B cell (primary cell): ENCODE measurements at regions not wholly inside any gene's neighbourhood (a gene's known extent, or its start where the extent isn't known, plus 50 kb on each side); places are given as distances from the start of the nearest gene placed in this dataset.

ENCODE experiments used
- ATAC-seq: fragments of 200-7000 bp; cut with Tn5 transposase; one replicate; pipeline ENCODE4 v1.10.0; 2021; ENCODE audit warnings: low read depth, mild to moderate bottlenecking, moderate number of reproducible peaks, moderate library complexity
- CTCF ChIA-PET: fragments of 350-600 bp; sonication (Branson Sonifier 250); formaldehyde crosslinking; loops from one replicate; lab custom pipeline; 2021; ENCODE audit warnings: antibody characterized with exemption, inconsistent platforms; lab: Charles Lee
- POLR2A ChIA-PET: fragments of 350-600 bp; sonication (Branson Sonifier 250); formaldehyde crosslinking; loops from one replicate; lab custom pipeline; 2021; ENCODE audit warnings: antibody characterized with exemption; lab: Charles Lee
- DNase-seq: peaks from one replicate; pipeline ENCODE4 v3.0.0; 2013
- H2AFZ ChIP-seq: 2 replicates; pipeline ENCODE4 v1.6.1; 2012; ENCODE audit warnings: mild to moderate bottlenecking, low read depth, low read length; ENCODE audit not compliant: insufficient read depth, poor library complexity, severe bottlenecking
- H3K27ac ChIP-seq, 2 donors: 1 replicate in 1 of 2; 2 replicates in 1 of 2; pipeline ENCODE4 v1.5.1; 2012 to 2013; ENCODE audit warnings: low read length in 2 of 2, mild to moderate bottlenecking in 2 of 2, moderate library complexity in 1 of 2
- H3K27me3 ChIP-seq, 4 experiments: fragments of 200-600 bp in 1 of 4; sonication (generic) in 1 of 4; replicated peaks in 1 of 4; 1 replicate in 2 of 4; 2 replicates in 2 of 4; pipeline versions ENCODE4 v1.6.1 to v1.7.0; 2013 to 2016; ENCODE audit warnings: low read length in 3 of 4, mild to moderate bottlenecking in 2 of 4, mixed read lengths in 1 of 4, moderate library complexity in 1 of 4; ENCODE audit not compliant: insufficient read depth in 4 of 4, control insufficient read depth in 3 of 4; ENCODE audit errors: control extremely low read depth in 1 of 4
- H3K36me3 ChIP-seq, 2 experiments: replicated peaks in 1 of 2; 1 replicate in 1 of 2; 2 replicates in 1 of 2; pipeline versions ENCODE4 v1.6.1 to v1.7.1; 2013; ENCODE audit warnings: low read length in 1 of 2; ENCODE audit not compliant: insufficient read depth in 2 of 2, control insufficient read depth in 1 of 2; ENCODE audit errors: control extremely low read depth in 1 of 2, extremely low read depth in 1 of 2
- H3K4me1 ChIP-seq, 2 donors: fragments of 200-600 bp in 1 of 2; sonication (generic) in 1 of 2; 1 replicate in 1 of 2; 2 replicates in 1 of 2; pipeline versions ENCODE4 v1.5.1 to v1.6.1; 2013 to 2017; ENCODE audit warnings: low read length in 2 of 2; ENCODE audit not compliant: control insufficient read depth in 2 of 2, insufficient read depth in 2 of 2
- H3K4me2 ChIP-seq: replicated peaks from 2 replicates; pipeline ENCODE3; 2012; ENCODE audit warnings: mild to moderate bottlenecking, low read depth, low read length; ENCODE audit not compliant: poor library complexity, severe bottlenecking
- H3K4me3 ChIP-seq, 5 experiments: fragments of 200-600 bp in 1 of 5; sonication (generic) in 1 of 5; 1 replicate in 3 of 5; 2 replicates in 2 of 5; pipeline versions ENCODE4 v1.5.1 to v1.7.0; 2011 to 2016; ENCODE audit warnings: low read length in 4 of 5, mild to moderate bottlenecking in 4 of 5, low read depth in 2 of 5, control low read depth in 1 of 5, moderate library complexity in 1 of 5; ENCODE audit not compliant: insufficient read depth in 1 of 5; ENCODE audit errors: control extremely low read depth in 1 of 5, extremely low read depth in 1 of 5
- H3K79me2 ChIP-seq: fragments of 200-600 bp; sonication (generic); one replicate; pipeline ENCODE4 v1.6.0; 2016; ENCODE audit warnings: low read length; ENCODE audit not compliant: control insufficient read depth, insufficient read depth
- H3K9ac ChIP-seq: fragments of 200-600 bp; sonication (generic); 2 replicates; pipeline ENCODE4 v1.6.1; 2017; ENCODE audit warnings: mild to moderate bottlenecking, low read length, moderate library complexity
- H3K9me3 ChIP-seq, 3 donors: one replicate each; pipeline versions ENCODE4 v1.6.1 to v1.7.1; 2013; ENCODE audit warnings: low read length in 2 of 3; ENCODE audit not compliant: control insufficient read depth in 2 of 3, insufficient read depth in 1 of 3; ENCODE audit errors: control extremely low read depth in 1 of 3
- H4K20me1 ChIP-seq: 2 replicates; pipeline ENCODE4 v1.6.0; 2012; ENCODE audit warnings: mild to moderate bottlenecking, low read length; ENCODE audit not compliant: insufficient read depth, control insufficient read depth, poor library complexity, severe bottlenecking
- H3K27ac Mint-ChIP-seq: one replicate; pipeline ENCODE4 v1.8.0; 2021; ENCODE audit warnings: mixed read lengths
- H3K27me3 Mint-ChIP-seq: one replicate; pipeline ENCODE4 v1.8.0; 2021; ENCODE audit warnings: mixed read lengths
- H3K4me1 Mint-ChIP-seq: one replicate; pipeline ENCODE4 v1.8.0; 2021; ENCODE audit warnings: mixed read lengths
- H3K4me3 Mint-ChIP-seq: one replicate; pipeline ENCODE4 v1.8.0; 2021; ENCODE audit warnings: mixed read lengths
- H3K9me3 Mint-ChIP-seq: one replicate; pipeline ENCODE4 v1.8.0; 2022; ENCODE audit warnings: mixed read lengths; ENCODE audit not compliant: insufficient read depth
- EZH2 ChIP-seq: IDR thresholded peaks from 2 replicates; pipeline ENCODE4 v1.6.1; 2012; ENCODE audit warnings: borderline replicate concordance, low read depth, mild to moderate bottlenecking, moderate library complexity, low read length; ENCODE audit not compliant: insufficient read depth, poor library complexity, severe bottlenecking
- WGBS: methylation state at CpG from one replicate; pipeline ENCODE4 v1.1.5; 2013; ENCODE audit warnings: missing lambda C conversion rate; ENCODE audit not compliant: insufficient coverage; 5-methylcytosine and 5-hydroxymethylcytosine counted together
- intact Hi-C: fragments of 100-400 bp; cut with micrococcal nuclease; formaldehyde crosslinking; loops from one replicate; pipeline ENCODE4 v1.10.0; 2022
- TF ChIP-seq, protein P1 (sequence below): fragments of 200-600 bp; IDR thresholded peaks from one replicate; pipeline ENCODE4 v1.8.0; 2022; ENCODE audit warnings: antibody characterized with exemption, mild to moderate bottlenecking

DNA sequence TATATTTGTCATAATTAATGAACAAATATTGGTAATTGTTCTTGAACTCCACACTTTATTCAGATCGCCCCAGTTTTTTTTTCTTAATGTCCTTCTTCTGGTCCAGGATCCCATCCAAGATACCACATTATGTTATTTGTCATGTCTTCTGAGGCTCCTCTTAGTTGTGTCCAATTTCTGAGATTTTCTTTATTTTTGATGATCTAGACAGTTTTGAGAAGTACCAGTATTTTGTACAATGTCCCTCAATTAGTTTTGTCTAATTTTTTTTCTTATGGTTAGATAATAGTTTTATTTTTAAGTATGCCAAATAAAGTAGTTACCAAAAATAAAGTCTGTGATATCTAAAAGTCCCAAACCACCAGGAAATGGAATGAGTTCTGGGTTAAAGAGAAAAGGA, 440.8 kb upstream of the ATP2B1 start:
- no peak overlapping the region for H3K4me2 ChIP-seq
- Mint-ChIP-seq H3K27ac (no peak overlapping the region), H3K4me3 (no peak overlapping the region), H3K9me3 (peaks cover 4% of the 10 kb centered on the region), H3K27me3 (peaks cover 7% of the 10 kb centered on the region), H3K4me1 (no peaks in the 10 kb centered on the region)
- TF ChIP-seq, protein P1, sequence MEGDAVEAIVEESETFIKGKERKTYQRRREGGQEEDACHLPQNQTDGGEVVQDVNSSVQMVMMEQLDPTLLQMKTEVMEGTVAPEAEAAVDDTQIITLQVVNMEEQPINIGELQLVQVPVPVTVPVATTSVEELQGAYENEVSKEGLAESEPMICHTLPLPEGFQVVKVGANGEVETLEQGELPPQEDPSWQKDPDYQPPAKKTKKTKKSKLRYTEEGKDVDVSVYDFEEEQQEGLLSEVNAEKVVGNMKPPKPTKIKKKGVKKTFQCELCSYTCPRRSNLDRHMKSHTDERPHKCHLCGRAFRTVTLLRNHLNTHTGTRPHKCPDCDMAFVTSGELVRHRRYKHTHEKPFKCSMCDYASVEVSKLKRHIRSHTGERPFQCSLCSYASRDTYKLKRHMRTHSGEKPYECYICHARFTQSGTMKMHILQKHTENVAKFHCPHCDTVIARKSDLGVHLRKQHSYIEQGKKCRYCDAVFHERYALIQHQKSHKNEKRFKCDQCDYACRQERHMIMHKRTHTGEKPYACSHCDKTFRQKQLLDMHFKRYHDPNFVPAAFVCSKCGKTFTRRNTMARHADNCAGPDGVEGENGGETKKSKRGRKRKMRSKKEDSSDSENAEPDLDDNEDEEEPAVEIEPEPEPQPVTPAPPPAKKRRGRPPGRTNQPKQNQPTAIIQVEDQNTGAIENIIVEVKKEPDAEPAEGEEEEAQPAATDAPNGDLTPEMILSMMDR: no peak
- TF ChIP-seq EZH2: no peak
- H3K27ac ChIP-seq: no peak overlapping the region
- no peak for ATAC-seq
- intact Hi-C loops: no loop called here
- DNase-seq: no peak
- H3K9ac ChIP-seq: no peak overlapping the region
- CTCF ChIA-PET: interaction anchor here (0.8 to 1.1 kb wide), 2 partner anchors 597 to 607 kb away, joined by 3 read pairs; no protein-coding TSS in a partner anchor
- no peak overlapping the region for H3K4me3 ChIP-seq
- H2AFZ ChIP-seq: no peak overlapping the region
- POLR2A ChIA-PET: no interaction called here
- no peaks in the 10 kb centered on the region for H4K20me1 ChIP-seq
- no CpG with 5 or more reads among the region's 1 CpG for WGBS
- no peaks in the 10 kb centered on the region for H3K36me3 ChIP-seq
- no peaks in the 10 kb centered on the region for H3K27me3 ChIP-seq
- H3K79me2 ChIP-seq: no peaks in the 10 kb centered on the region
- H3K9me3 ChIP-seq: no peaks in the 10 kb centered on the region
- H3K4me1 ChIP-seq: no peaks in the 10 kb centered on the region

DNA sequence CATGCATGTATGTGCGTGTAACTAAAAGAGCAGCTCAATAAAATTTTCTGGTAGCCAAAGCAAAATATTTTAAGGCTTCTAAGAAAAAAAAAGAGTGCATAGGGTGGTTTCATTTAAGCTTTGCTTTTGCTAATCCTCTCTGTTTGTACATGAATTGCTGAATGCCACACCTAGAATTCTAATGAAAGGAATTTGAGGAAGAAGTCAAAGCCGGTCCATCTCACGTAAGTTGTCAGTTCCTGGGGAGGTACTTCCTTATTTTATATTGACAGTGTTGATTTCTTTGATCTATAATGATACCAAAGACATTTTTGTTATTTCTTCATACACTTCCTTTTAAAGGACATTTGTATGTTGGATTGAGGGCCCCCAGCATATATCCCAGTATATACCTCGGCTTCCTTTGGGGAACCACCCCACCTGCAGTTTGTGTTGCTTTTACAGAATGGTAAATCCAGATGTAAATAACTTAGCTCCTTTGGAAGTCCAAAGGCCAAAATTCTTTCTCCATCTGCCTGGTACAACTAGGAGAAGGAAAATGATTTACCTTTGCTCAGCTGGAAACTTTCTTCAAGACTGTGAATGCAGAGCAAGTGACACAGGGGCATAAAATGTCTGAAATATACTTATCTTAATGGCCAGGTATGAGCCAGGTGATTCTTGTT, 420.9 kb upstream of the ATP2B1 start:
- no peaks in the 10 kb centered on the region for H3K9me3 ChIP-seq
- Mint-ChIP-seq H3K4me3 (no peak overlapping the region), H3K4me1 (peaks cover 3% of the 10 kb centered on the region), H3K9me3 (no peaks in the 10 kb centered on the region), H3K27me3 (peaks cover 4% of the 10 kb centered on the region), H3K27ac (no peak overlapping the region)
- H2AFZ ChIP-seq: no peak overlapping the region
- no CpG with 5 or more reads among the region's 4 CpGs for WGBS
- no peak overlapping the region for H3K4me3 ChIP-seq
- no peaks in the 10 kb centered on the region for H3K27me3 ChIP-seq
- intact Hi-C loops: no loop called here
- ChIA-PET CTCF (interaction anchor here (1.2 kb wide), 1 partner anchor 586 kb away, joined by 3 read pairs; no protein-coding TSS in a partner anchor), POLR2A (no interaction called here)
- H4K20me1 ChIP-seq: no peaks in the 10 kb centered on the region
- TF ChIP-seq, protein P1: no peak
- no peak for TF ChIP-seq EZH2
- H3K79me2 ChIP-seq: no peaks in the 10 kb centered on the region
- no peak overlapping the region for H3K4me2 ChIP-seq
- no peak overlapping the region for H3K9ac ChIP-seq
- ATAC-seq (no peak), DNase-seq (no peak)
- no peak overlapping the region for H3K27ac ChIP-seq
- H3K4me1 ChIP-seq: no peaks in the 10 kb centered on the region
- no peaks in the 10 kb centered on the region for H3K36me3 ChIP-seq
